PC-9 (cell line): ENCODE measurements at regions not wholly inside any gene's neighbourhood (a gene's known extent, or its start where the extent isn't known, plus 50 kb on each side); places are given as distances from the start of the nearest gene placed in this dataset.

Source experiments
- BruUV-seq: library from RNA; stranded (reverse); fragments of 400-500 nt; replicated peaks from 2 replicates; lab custom pipeline; 2021; lab: Mats Ljungman, UMichigan
- CTCF ChIA-PET: fragments of 300-600 bp; sonication (Branson Sonifier 250); formaldehyde crosslinking; loops from one replicate; lab custom pipeline; 2022; ENCODE audit warnings: antibody characterized with exemption; lab: Charles Lee
- POLR2A ChIA-PET: fragments of 300-600 bp; sonication (Branson Sonifier 250); formaldehyde crosslinking; loops from one replicate; lab custom pipeline; 2022; ENCODE audit warnings: antibody characterized with exemption; ENCODE audit not compliant: unreplicated experiment; lab: Charles Lee
- DNase-seq, 2 experiments: peaks; one replicate each; pipeline versions ENCODE4 v3.0.0 to v3.0.0-alpha.2; 2015 to 2022; ENCODE audit warnings: mixed read lengths in 1 of 2
- H2AFZ ChIP-seq: fragments of 200-600 bp; sonication (generic); 2 replicates; pipeline ENCODE4 v1.8.1; 2017; ENCODE audit warnings: antibody characterized with exemption
- H3F3A ChIP-seq: fragments of 200-600 bp; sonication (generic); 2 replicates; pipeline ENCODE4 v1.8.1; 2017; ENCODE audit warnings: antibody characterized with exemption, mild to moderate bottlenecking, low read depth; ENCODE audit not compliant: insufficient read depth
- H3K27ac ChIP-seq: fragments of 200-600 bp; sonication (generic); 2 replicates; pipeline ENCODE4 v1.6.1; 2016; ENCODE audit warnings: mixed run types
- H3K27me3 ChIP-seq: fragments of 200-600 bp; sonication (generic); 2 replicates; pipeline ENCODE4 v1.6.1; 2016; ENCODE audit warnings: low read depth, mixed run types; ENCODE audit not compliant: insufficient read depth
- H3K36me3 ChIP-seq: fragments of 200-600 bp; sonication (generic); 2 replicates; pipeline ENCODE4 v1.6.1; 2016; ENCODE audit warnings: low read depth, mixed run types
- H3K4me1 ChIP-seq: fragments of 200-600 bp; sonication (generic); replicated peaks from 2 replicates; pipeline ENCODE4 v1.6.1; 2016; ENCODE audit warnings: mixed run types; ENCODE audit not compliant: insufficient read depth
- H3K4me2 ChIP-seq: fragments of 200-600 bp; sonication (generic); 2 replicates; pipeline ENCODE4 v1.6.1; 2017; ENCODE audit warnings: mixed run types
- H3K4me3 ChIP-seq: fragments of 200-600 bp; sonication (generic); 2 replicates; pipeline ENCODE4 v1.6.1; 2016; ENCODE audit warnings: mixed run types
- H3K79me2 ChIP-seq: fragments of 200-600 bp; sonication (generic); 2 replicates; pipeline ENCODE4 v1.6.1; 2017; ENCODE audit warnings: low read depth, mixed run types
- H3K9me2 ChIP-seq: fragments of 200-600 bp; sonication (generic); 2 replicates; pipeline ENCODE4 v1.8.1; 2017; ENCODE audit warnings: mild to moderate bottlenecking; ENCODE audit not compliant: insufficient read depth
- H3K9me3 ChIP-seq: fragments of 200-600 bp; sonication (generic); 2 replicates; pipeline ENCODE4 v1.8.1; 2016; ENCODE audit warnings: low read depth; ENCODE audit not compliant: insufficient read depth
- H4K20me1 ChIP-seq: fragments of 200-600 bp; sonication (generic); 2 replicates; pipeline ENCODE4 v1.8.1; 2017; ENCODE audit not compliant: insufficient read depth
- CTCF ChIP-seq: fragments of 200-600 bp; sonication (generic); conservative IDR thresholded peaks from 2 replicates; pipeline ENCODE4 v1.6.1; 2017; ENCODE audit warnings: mixed run types, antibody characterized with exemption, mild to moderate bottlenecking, moderate library complexity
- EZH2 ChIP-seq: fragments of 200-600 bp; sonication (generic); IDR thresholded peaks from 2 replicates; pipeline ENCODE4 v1.8.0; 2017; ENCODE audit warnings: antibody characterized with exemption, low read depth
- intact Hi-C: fragments of 100-400 bp; cut with micrococcal nuclease; formaldehyde crosslinking; loops from one replicate; pipeline ENCODE4 v1.10.0; 2022; ENCODE audit not compliant: unreplicated experiment

- H3K4me1 ChIP-seq: no peaks in the 10 kb centered on the region
Measured at GRCh38 chr3:140768941-140769340, 91.1 kb downstream of the TRIM42 start.

GRCh38 chr3:140769951-140770350 is 92.1 kb downstream of the TRIM42 start:
- H3F3A ChIP-seq: no peaks in the 10 kb centered on the region
- no TSS peak for BruUV-seq
- no peaks in the 10 kb centered on the region for H3K79me2 ChIP-seq
- H3K4me3 ChIP-seq: no peak overlapping the region
- ChIA-PET POLR2A (no interaction called here), CTCF (no interaction called here)
- no peak for TF ChIP-seq EZH2
- no peak for TF ChIP-seq CTCF
- H3K27me3 ChIP-seq: no peaks in the 10 kb centered on the region
- H3K4me1 ChIP-seq: no peaks in the 10 kb centered on the region
- intact Hi-C loops: no loop called here
- H3K27ac ChIP-seq: no peak overlapping the region
- H3K36me3 ChIP-seq: no peaks in the 10 kb centered on the region
- no peak for DNase-seq
- no peaks in the 10 kb centered on the region for H4K20me1 ChIP-seq
- no peaks in the 10 kb centered on the region for H3K9me3 ChIP-seq
- no peaks in the 10 kb centered on the region for H3K9me2 ChIP-seq
- H2AFZ ChIP-seq: no peak overlapping the region
- H3K4me2 ChIP-seq: no peak overlapping the region

More at GRCh38 chr3:140768941-140769340, 91.1 kb downstream of the TRIM42 start:
- CTCF ChIA-PET: no interaction called here
- H2AFZ ChIP-seq: no peak overlapping the region
- intact Hi-C loops: no loop called here
- H3K4me2 ChIP-seq: no peak overlapping the region
- BruUV-seq: no TSS peak
- TF ChIP-seq CTCF: no peak
- TF ChIP-seq EZH2: no peak
- H3K9me2 ChIP-seq: no peaks in the 10 kb centered on the region
- no peaks in the 10 kb centered on the region for H3F3A ChIP-seq
- H3K9me3 ChIP-seq: no peaks in the 10 kb centered on the region
- no peak for DNase-seq
- H3K27ac ChIP-seq: no peak overlapping the region
- H3K4me3 ChIP-seq: no peak overlapping the region
- no peaks in the 10 kb centered on the region for H4K20me1 ChIP-seq
- H3K79me2 ChIP-seq: no peaks in the 10 kb centered on the region
- no peaks in the 10 kb centered on the region for H3K27me3 ChIP-seq
- POLR2A ChIA-PET: no interaction called here
- H3K36me3 ChIP-seq: no peaks in the 10 kb centered on the region

GRCh38 chr3:140770977-140771667 is 93.3 kb downstream of the TRIM42 start:
- Histone ChIP-seq H3K9me2 (no peaks in the 10 kb centered on the region), H2AFZ (no peak overlapping the region), H3K79me2 (no peaks in the 10 kb centered on the region), H3F3A (no peaks in the 10 kb centered on the region), H3K4me1 (no peaks in the 10 kb centered on the region), H3K9me3 (no peaks in the 10 kb centered on the region), H3K4me2 (no peak overlapping the region), H4K20me1 (no peaks in the 10 kb centered on the region), H3K27ac (no peak overlapping the region), H3K36me3 (no peaks in the 10 kb centered on the region), H3K4me3 (no peak overlapping the region), H3K27me3 (no peaks in the 10 kb centered on the region)
- no peak for DNase-seq
- TF ChIP-seq CTCF (no peak), EZH2 (no peak)
- intact Hi-C loops: no loop called here
- no TSS peak for BruUV-seq
- ChIA-PET POLR2A (no interaction called here), CTCF (no interaction called here)
